ENCODE measurements at regions not wholly inside any gene's neighbourhood (a gene's known extent, or its start where the extent isn't known, plus 50 kb on each side); places are given as distances from the start of the nearest gene placed in this dataset.
A peak's percentile ranks its signal among the peaks of the same experiment; 100 is the strongest.

GRCh38 chr3:194249323-194250097 is 101.6 kb downstream of the CPN2 start:
- TF ChIP-seq CTCF (IDR thresholded peaks at IDR 0.05; ENCODE audit: borderline replicate concordance, extremely low read depth, insufficient read depth), result no peak
- Histone ChIP-seq H3K4me3 (ENCODE audit: low read length in 3 of 3) (no peak overlapping the region), H3K27me3 (ENCODE audit: control insufficient read depth, insufficient read depth, low read length) (no peaks in the 10 kb centered on the region), H3K9me3 (ENCODE audit: control insufficient read depth in 2 of 3, insufficient read depth in 1 of 3, low read length in 3 of 3) (no peaks in the 10 kb centered on the region), H3K9ac (ENCODE audit: low read length in 3 of 3) (no peak overlapping the region), H3K36me3 (ENCODE audit: control insufficient read depth in 2 of 3, insufficient read depth in 3 of 3, low read length in 3 of 3) (no peaks in the 10 kb centered on the region), H3K27ac (ENCODE audit: low read depth in 2 of 2, low read length in 2 of 2) (no peak overlapping the region), H3K4me1 (ENCODE audit: control insufficient read depth in 2 of 3, insufficient read depth in 2 of 3, low read depth in 1 of 3, low read length in 3 of 3) (peaks cover 4 to 12% (median 7%) of the 10 kb centered on the region in 3 donors)
- FAIRE-seq (no peak), DNase-seq (no peak)
- intact Hi-C loops (cut with DNase I), result no loop called here

GRCh38 chr3:194250098-194251002 is 100.8 kb downstream of the CPN2 start:
- Histone ChIP-seq H3K4me1 (ENCODE audit: control insufficient read depth in 2 of 3, insufficient read depth in 2 of 3, low read depth in 1 of 3, low read length in 3 of 3) (peaks cover 4 to 12% (median 7%) of the 10 kb centered on the region in 3 donors), H3K36me3 (ENCODE audit: control insufficient read depth in 2 of 3, insufficient read depth in 3 of 3, low read length in 3 of 3) (no peaks in the 10 kb centered on the region), H3K9ac (ENCODE audit: low read length in 3 of 3) (no peak overlapping the region), H3K27ac (ENCODE audit: low read depth in 2 of 2, low read length in 2 of 2) (no peak overlapping the region), H3K4me3 (ENCODE audit: low read length in 3 of 3) (peak overlapping the region in 2 of 3 donors; percentile 5 to 26), H3K27me3 (ENCODE audit: control insufficient read depth, insufficient read depth, low read length) (no peaks in the 10 kb centered on the region), H3K9me3 (ENCODE audit: control insufficient read depth in 2 of 3, insufficient read depth in 1 of 3, low read length in 3 of 3) (no peaks in the 10 kb centered on the region)
- TF ChIP-seq CTCF (IDR thresholded peaks at IDR 0.05; ENCODE audit: borderline replicate concordance, extremely low read depth, insufficient read depth), result no peak
- intact Hi-C loops (cut with DNase I), result no loop called here
- DNase-seq (peak; percentile 87 to 95 (median 88)), FAIRE-seq (no peak)

GRCh38 chr3:194251007-194251406 is 100.1 kb downstream of the CPN2 start:
- no peak for TF ChIP-seq CTCF (IDR thresholded peaks at IDR 0.05; ENCODE audit: borderline replicate concordance, extremely low read depth, insufficient read depth)
- DNase-seq (no peak), FAIRE-seq (no peak)
- peaks cover 4 to 16% (median 7%) of the 10 kb centered on the region in 3 donors for H3K4me1 ChIP-seq (ENCODE audit: control insufficient read depth in 2 of 3, insufficient read depth in 2 of 3, low read depth in 1 of 3, low read length in 3 of 3)
- H3K9ac ChIP-seq (ENCODE audit: low read length in 3 of 3), result no peak overlapping the region
- H3K36me3 ChIP-seq (ENCODE audit: control insufficient read depth in 2 of 3, insufficient read depth in 3 of 3, low read length in 3 of 3), result no peaks in the 10 kb centered on the region
- intact Hi-C loops (cut with DNase I), result no loop called here
- H3K27me3 ChIP-seq (ENCODE audit: control insufficient read depth, insufficient read depth, low read length), result no peaks in the 10 kb centered on the region
- no peak overlapping the region for H3K27ac ChIP-seq (ENCODE audit: low read depth in 2 of 2, low read length in 2 of 2)
- H3K9me3 ChIP-seq (ENCODE audit: control insufficient read depth in 2 of 3, insufficient read depth in 1 of 3, low read length in 3 of 3), result no peaks in the 10 kb centered on the region
- H3K4me3 ChIP-seq (ENCODE audit: low read length in 3 of 3), result peak overlapping the region in 2 of 3 donors; percentile 5 to 26

Data from kidney (tissue), 13 donors.